GM23248 (cell line): ENCODE measurements at regions not wholly inside any gene's neighbourhood (a gene's known extent, or its start where the extent isn't known, plus 50 kb on each side); places are given as distances from the start of the nearest gene placed in this dataset.

Experiments
- EZH2 ChIP-seq: fragments of 200-600 bp; sonication (generic); IDR thresholded peaks from 2 replicates; pipeline ENCODE4 v1.6.1; 2018; ENCODE audit warnings: antibody characterized with exemption, mild to moderate bottlenecking; ENCODE audit not compliant: insufficient read depth, poor library complexity, severe bottlenecking
- EZH2phosphoT487 ChIP-seq: fragments of 200-600 bp; sonication (generic); IDR thresholded peaks from 2 replicates; pipeline ENCODE4 v1.6.1; 2018; ENCODE audit warnings: antibody characterized with exemption, moderate library complexity, mild to moderate bottlenecking, low read depth; ENCODE audit not compliant: insufficient read depth

GRCh38 chr17:12457493-12457892 is 208.2 kb upstream of the MYOCD start:
- TF ChIP-seq EZH2: no peak
- no peak for TF ChIP-seq EZH2phosphoT487
